ENCODE measurements at regions not wholly inside any gene's neighbourhood (a gene's known extent, or its start where the extent isn't known, plus 50 kb on each side); places are given as distances from the start of the nearest gene placed in this dataset.

DNA sequence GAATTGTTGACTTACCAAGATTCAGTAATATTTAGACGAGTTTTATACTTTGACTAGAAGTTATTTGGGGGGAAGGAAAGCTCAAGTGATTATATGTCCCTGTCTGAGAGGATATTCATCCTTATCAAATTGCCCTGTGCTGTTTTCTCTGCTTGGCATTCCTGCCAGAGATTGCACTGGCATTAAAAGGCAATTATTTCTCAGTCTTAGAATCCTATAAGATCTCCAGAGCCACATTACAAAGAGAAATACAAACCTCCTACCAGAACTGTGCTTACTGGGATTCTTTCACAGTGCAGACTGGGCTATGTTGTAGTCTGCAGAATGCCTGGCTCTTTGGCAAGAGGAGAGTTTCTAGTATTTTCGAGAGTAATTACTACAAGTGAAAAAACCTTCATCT lies 342.4 kb downstream of the HGF start:
- Histone ChIP-seq H3K4me3 (no peak overlapping the region), H3K27me3 (no peaks in the 10 kb centered on the region), H3K27ac (no peak overlapping the region), H3K9me3 (no peaks in the 10 kb centered on the region), H3K36me3 (no peaks in the 10 kb centered on the region), H3K4me1 (no peaks in the 10 kb centered on the region)
- TF ChIP-seq, protein P1, sequence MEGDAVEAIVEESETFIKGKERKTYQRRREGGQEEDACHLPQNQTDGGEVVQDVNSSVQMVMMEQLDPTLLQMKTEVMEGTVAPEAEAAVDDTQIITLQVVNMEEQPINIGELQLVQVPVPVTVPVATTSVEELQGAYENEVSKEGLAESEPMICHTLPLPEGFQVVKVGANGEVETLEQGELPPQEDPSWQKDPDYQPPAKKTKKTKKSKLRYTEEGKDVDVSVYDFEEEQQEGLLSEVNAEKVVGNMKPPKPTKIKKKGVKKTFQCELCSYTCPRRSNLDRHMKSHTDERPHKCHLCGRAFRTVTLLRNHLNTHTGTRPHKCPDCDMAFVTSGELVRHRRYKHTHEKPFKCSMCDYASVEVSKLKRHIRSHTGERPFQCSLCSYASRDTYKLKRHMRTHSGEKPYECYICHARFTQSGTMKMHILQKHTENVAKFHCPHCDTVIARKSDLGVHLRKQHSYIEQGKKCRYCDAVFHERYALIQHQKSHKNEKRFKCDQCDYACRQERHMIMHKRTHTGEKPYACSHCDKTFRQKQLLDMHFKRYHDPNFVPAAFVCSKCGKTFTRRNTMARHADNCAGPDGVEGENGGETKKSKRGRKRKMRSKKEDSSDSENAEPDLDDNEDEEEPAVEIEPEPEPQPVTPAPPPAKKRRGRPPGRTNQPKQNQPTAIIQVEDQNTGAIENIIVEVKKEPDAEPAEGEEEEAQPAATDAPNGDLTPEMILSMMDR (IDR thresholded peaks at IDR 0.05) = no peak
- WGBS, 2 donors = 43 to 71% methylated on average over 2 of the region's 2 CpGs
- DNase-seq (no peak), ATAC-seq (no peak)
- intact Hi-C loops (cut with DNase I) = no loop called here

DNA sequence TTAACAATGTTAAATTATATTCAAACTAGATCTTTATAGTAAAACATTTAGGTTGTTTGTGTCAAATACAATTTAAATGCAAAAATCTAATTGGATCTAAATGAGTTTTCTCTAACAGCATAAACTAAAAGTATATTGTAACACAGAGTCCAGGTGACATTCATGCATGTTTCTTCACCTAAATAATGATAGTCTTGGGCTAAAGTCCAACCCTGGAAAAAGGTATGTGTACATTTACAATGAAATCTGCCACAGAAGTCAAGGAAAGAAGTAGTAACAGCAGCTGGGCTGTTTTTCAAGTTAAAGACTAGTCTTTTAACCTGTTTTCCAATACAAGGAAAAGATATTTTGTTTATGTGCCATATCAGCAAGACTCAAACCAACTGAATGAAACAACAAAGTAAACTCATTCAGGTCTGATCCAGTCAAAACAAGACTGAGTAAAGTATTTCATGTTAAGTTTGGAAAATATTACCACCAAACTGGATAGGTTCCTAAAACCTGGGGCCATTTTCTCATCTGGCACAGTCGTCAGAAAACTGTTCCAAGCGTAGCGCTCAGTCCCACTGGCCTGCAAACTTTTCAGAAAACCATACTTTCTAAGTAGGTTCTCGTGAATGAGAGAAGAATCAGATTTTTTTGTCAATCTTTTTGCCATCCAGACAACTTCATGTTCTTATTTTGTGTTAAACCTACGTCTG lies 349.2 kb downstream of the HGF start:
- H3K9me3 ChIP-seq = no peaks in the 10 kb centered on the region
- intact Hi-C loops (cut with DNase I) = no loop called here
- H3K4me3 ChIP-seq = no peak overlapping the region
- no peaks in the 10 kb centered on the region for H3K27me3 ChIP-seq
- no peak for ATAC-seq
- TF ChIP-seq, protein P1 (IDR thresholded peaks at IDR 0.05) = no peak
- DNase-seq = no peak
- H3K4me1 ChIP-seq = no peaks in the 10 kb centered on the region
- H3K36me3 ChIP-seq = no peaks in the 10 kb centered on the region
- H3K27ac ChIP-seq = no peak overlapping the region
- WGBS, 2 donors = 85 to 92% methylated on average over 5 of the region's 5 CpGs

DNA sequence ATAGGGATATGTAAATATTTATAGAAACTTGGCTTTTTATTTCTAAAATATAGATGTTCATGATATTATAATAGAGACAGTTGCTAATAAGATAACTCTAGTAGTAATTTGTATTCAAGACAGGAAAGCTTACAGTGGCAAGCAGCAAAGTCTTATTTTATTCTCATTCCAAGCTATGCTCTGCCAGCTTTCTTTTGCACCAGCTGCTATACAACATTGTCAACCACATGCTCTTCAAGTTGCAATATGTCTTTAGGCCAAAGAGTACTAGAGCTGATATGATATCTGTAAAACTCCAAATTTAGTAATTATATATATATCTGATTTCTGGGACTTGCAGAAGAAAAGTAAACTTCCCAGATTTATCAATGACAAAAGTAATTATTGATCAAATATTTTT lies 350.1 kb downstream of the HGF start:
- TF ChIP-seq, protein P1 (IDR thresholded peaks at IDR 0.05) = no peak
- ATAC-seq = no peak
- no peaks in the 10 kb centered on the region for H3K27me3 ChIP-seq

DNA sequence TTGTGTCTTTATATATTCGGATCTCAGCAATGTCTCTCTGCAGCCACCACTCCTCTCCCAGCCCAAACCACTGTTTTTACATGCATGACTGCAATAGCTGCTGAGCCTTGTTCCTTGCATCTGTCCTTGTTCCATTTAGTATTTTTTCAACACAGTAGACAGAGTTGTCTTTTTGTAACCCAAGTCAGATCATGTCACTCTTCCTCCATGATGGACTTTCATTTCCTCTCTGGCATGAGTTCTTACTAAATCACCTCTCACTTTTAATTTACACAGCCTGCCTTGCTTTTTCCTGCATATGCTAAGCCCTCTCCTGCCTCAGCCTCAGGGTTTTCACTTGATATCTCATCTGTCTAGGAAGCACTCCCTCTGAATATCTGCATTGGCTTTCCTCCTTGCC lies 353.2 kb downstream of the HGF start:
- ATAC-seq (no peak), DNase-seq (no peak)
- Histone ChIP-seq H3K36me3 (no peaks in the 10 kb centered on the region), H3K4me1 (no peaks in the 10 kb centered on the region), H3K4me3 (no peak overlapping the region), H3K9me3 (no peaks in the 10 kb centered on the region), H3K27me3 (no peaks in the 10 kb centered on the region), H3K27ac (no peak overlapping the region)
- TF ChIP-seq, protein P1 (IDR thresholded peaks at IDR 0.05) = no peak
- WGBS, 2 donors = 91 to 96% methylated on average over 1 of the region's 1 CpG
- intact Hi-C loops (cut with DNase I) = no loop called here

More for the DNA sequence above, 350.1 kb downstream of the HGF start:
- intact Hi-C loops (cut with DNase I) = no loop called here
- no peak overlapping the region for H3K27ac ChIP-seq
- H3K9me3 ChIP-seq = no peaks in the 10 kb centered on the region
- no peak for DNase-seq
- no peaks in the 10 kb centered on the region for H3K4me1 ChIP-seq
- no peak overlapping the region for H3K4me3 ChIP-seq
- H3K36me3 ChIP-seq = no peaks in the 10 kb centered on the region

Measured in heart right ventricle (tissue), 16 donors.